ENCODE measurements at regions not wholly inside any gene's neighbourhood (a gene's known extent, or its start where the extent isn't known, plus 50 kb on each side); places are given as distances from the start of the nearest gene placed in this dataset.

DNA sequence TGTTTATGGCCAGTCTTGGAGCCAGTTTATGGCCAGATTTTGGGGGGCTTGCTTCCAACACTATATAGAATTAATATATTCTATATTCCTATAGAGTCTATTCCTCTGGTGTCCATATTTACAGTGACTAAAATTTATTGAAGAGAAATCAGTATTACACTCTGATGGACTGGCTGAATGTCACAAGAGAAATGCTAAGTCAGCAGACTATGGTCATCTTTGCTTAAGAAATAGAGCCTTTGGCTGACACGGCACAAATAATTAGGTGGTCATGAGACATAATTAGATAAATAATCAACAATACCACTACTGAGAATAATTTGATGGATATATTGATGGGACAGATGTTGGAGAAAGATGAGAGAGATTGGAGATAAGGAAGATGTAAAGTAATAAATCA is 272.9 kb downstream of the SLITRK5 start (continued):
- TF ChIP-seq IRF2 (CRISPR knock-in tag; IDR thresholded peaks at IDR 0.05; ENCODE audit: borderline replicate concordance, low read depth): no peak
- TF ChIP-seq TEAD1 (CRISPR knock-in tag; IDR thresholded peaks at IDR 0.05): no peak
- no peak for TF ChIP-seq ELF4 (CRISPR knock-in tag; IDR thresholded peaks at IDR 0.05; ENCODE audit: low read depth)

DNA sequence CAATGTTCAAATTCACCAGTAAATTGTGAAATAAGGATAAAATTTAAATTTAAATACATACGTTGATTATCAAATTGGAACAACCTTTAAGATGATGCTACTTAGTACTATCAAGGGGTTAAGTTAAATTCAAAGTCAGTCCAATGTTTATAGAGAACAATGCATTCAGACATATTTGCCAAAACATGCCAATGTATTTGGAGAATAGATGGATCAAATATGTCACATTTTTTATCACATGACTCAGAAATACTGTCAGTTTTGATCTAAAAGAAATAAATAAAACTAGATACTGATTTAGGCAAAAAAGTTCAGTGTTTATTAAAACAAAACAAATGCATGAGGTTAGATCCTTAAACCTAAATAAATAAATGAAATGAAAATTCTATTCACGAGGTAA is 281.2 kb downstream of the SLITRK5 start:
- ATAC-seq (no peak), DNase-seq (ENCODE audit: low spot score) (no peak)
- H3K27me3 Mint-ChIP-seq (ENCODE audit: low read depth): no peaks in the 10 kb centered on the region
- no peak overlapping the region for H3K4me3 Mint-ChIP-seq
- H3K27ac Mint-ChIP-seq: no peak overlapping the region
- ChIA-PET POLR2A (no interaction called here), CTCF (no interaction called here)
- TF ChIP-seq SP1 (CRISPR knock-in tag; conservative IDR thresholded peaks at IDR 0.05) (no peak), ESRRA (CRISPR knock-in tag; IDR thresholded peaks at IDR 0.05; ENCODE audit: borderline replicate concordance) (no peak), ZNF396 (CRISPR knock-in tag; IDR thresholded peaks at IDR 0.05; ENCODE audit: borderline replicate concordance) (no peak), ZNF121 (CRISPR knock-in tag; IDR thresholded peaks at IDR 0.05) (no peak), ETV6 (CRISPR knock-in tag; IDR thresholded peaks at IDR 0.05) (no peak), ZBTB21 (CRISPR knock-in tag; IDR thresholded peaks at IDR 0.05; ENCODE audit: borderline replicate concordance) (no peak), ZNF512 (CRISPR knock-in tag; IDR thresholded peaks at IDR 0.05; ENCODE audit: borderline replicate concordance) (no peak), ELF4 (CRISPR knock-in tag; IDR thresholded peaks at IDR 0.05; ENCODE audit: low read depth) (no peak)
- TF ChIP-seq, protein P1, sequence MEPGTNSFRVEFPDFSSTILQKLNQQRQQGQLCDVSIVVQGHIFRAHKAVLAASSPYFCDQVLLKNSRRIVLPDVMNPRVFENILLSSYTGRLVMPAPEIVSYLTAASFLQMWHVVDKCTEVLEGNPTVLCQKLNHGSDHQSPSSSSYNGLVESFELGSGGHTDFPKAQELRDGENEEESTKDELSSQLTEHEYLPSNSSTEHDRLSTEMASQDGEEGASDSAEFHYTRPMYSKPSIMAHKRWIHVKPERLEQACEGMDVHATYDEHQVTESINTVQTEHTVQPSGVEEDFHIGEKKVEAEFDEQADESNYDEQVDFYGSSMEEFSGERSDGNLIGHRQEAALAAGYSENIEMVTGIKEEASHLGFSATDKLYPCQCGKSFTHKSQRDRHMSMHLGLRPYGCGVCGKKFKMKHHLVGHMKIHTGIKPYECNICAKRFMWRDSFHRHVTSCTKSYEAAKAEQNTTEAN (CRISPR knock-in tag; IDR thresholded peaks at IDR 0.05): no peak
- H3K9me3 Mint-ChIP-seq: no peaks in the 10 kb centered on the region
- no peaks in the 10 kb centered on the region for H3K36me3 Mint-ChIP-seq
- H3K4me1 Mint-ChIP-seq: no peaks in the 10 kb centered on the region

- no peaks in the 10 kb centered on the region for H3K4me1 Mint-ChIP-seq
- H3K36me3 Mint-ChIP-seq: no peaks in the 10 kb centered on the region
- ATAC-seq (no peak), DNase-seq (ENCODE audit: low spot score) (no peak)
- ChIA-PET CTCF (no interaction called here), POLR2A (no interaction called here)
- no peak overlapping the region for H3K4me3 Mint-ChIP-seq
- no peak overlapping the region for H3K27ac Mint-ChIP-seq
- no peaks in the 10 kb centered on the region for H3K9me3 Mint-ChIP-seq
- H3K27me3 Mint-ChIP-seq (ENCODE audit: low read depth): no peaks in the 10 kb centered on the region
- TF ChIP-seq NFYB (CRISPR knock-in tag; conservative IDR thresholded peaks at IDR 0.05; ENCODE audit: low read depth) (no peak), ZBTB21 (CRISPR knock-in tag; IDR thresholded peaks at IDR 0.05; ENCODE audit: borderline replicate concordance) (no peak), SMAD4 (CRISPR knock-in tag; IDR thresholded peaks at IDR 0.05) (no peak), ATF3 (CRISPR knock-in tag; conservative IDR thresholded peaks at IDR 0.05) (no peak), USF1 (CRISPR knock-in tag; IDR thresholded peaks at IDR 0.05) (no peak), AR (CRISPR knock-in tag; IDR thresholded peaks at IDR 0.05) (no peak), ZNF263 (CRISPR knock-in tag; IDR thresholded peaks at IDR 0.05; ENCODE audit: low read depth) (no peak), ZNF232 (CRISPR knock-in tag; IDR thresholded peaks at IDR 0.05) (no peak), FOXP1 (CRISPR knock-in tag; IDR thresholded peaks at IDR 0.05; ENCODE audit: borderline replicate concordance) (no peak), CREM (CRISPR knock-in tag; IDR thresholded peaks at IDR 0.05) (no peak), ZNF512 (CRISPR knock-in tag; IDR thresholded peaks at IDR 0.05; ENCODE audit: borderline replicate concordance) (no peak), NFATC4 (CRISPR knock-in tag; IDR thresholded peaks at IDR 0.05) (no peak), TEAD1 (CRISPR knock-in tag; IDR thresholded peaks at IDR 0.05) (no peak), GTF2I (CRISPR knock-in tag; conservative IDR thresholded peaks at IDR 0.05) (no peak), NR3C1 (CRISPR knock-in tag; conservative IDR thresholded peaks at IDR 0.05; ENCODE audit: low read depth) (no peak)
- TF ChIP-seq, protein P1 (CRISPR knock-in tag; IDR thresholded peaks at IDR 0.05): no peak
- TF ChIP-seq, protein P2, sequence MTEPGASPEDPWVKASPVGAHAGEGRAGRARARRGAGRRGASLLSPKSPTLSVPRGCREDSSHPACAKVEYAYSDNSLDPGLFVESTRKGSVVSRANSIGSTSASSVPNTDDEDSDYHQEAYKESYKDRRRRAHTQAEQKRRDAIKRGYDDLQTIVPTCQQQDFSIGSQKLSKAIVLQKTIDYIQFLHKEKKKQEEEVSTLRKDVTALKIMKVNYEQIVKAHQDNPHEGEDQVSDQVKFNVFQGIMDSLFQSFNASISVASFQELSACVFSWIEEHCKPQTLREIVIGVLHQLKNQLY (CRISPR knock-in tag; IDR thresholded peaks at IDR 0.05): no peak
Observed at GRCh38 chr13:87953381-87953780, 282.2 kb downstream of the SLITRK5 start.
